HEK293 (cell line): ENCODE measurements at regions not wholly inside any gene's neighbourhood (a gene's known extent, or its start where the extent isn't known, plus 50 kb on each side); places are given as distances from the start of the nearest gene placed in this dataset.

Experiments used
- CTCF ChIA-PET: fragments of 350-600 bp; formaldehyde crosslinking; extraction: SDS; loops from one replicate; lab custom pipeline; 2021; ENCODE audit warnings: antibody characterized with exemption; lab: Yijun Ruan, JAX
- POLR2A ChIA-PET: fragments of 300-600 bp; formaldehyde crosslinking; extraction: SDS; loops from one replicate; lab custom pipeline; 2020; ENCODE audit warnings: antibody characterized with exemption, inconsistent platforms; lab: Yijun Ruan, JAX
- H3K27ac ChIP-seq: fragments of 200-500 bp; sonication (Bioruptor generic); 2 replicates; pipeline ENCODE4 v1.5.1; 2014; ENCODE audit warnings: low read depth, low read length, control low read depth, inconsistent platforms; ENCODE audit errors: extremely low read depth
- H3K36me3 ChIP-seq, 2 experiments: fragments of 200-500 bp in 1 of 2; sonication (Bioruptor generic) in 1 of 2; 1 replicate in 1 of 2; 2 replicates in 1 of 2; pipeline ENCODE4 v1.5.1; 2014 to 2017; ENCODE audit warnings: inconsistent platforms in 2 of 2, low read length in 2 of 2; ENCODE audit not compliant: control insufficient read depth in 2 of 2, insufficient read depth in 1 of 2
- H3K4me1 ChIP-seq: fragments of 200-500 bp; sonication (Bioruptor generic); 2 replicates; pipeline ENCODE4 v1.5.1; 2014; ENCODE audit warnings: mild to moderate bottlenecking, low read length, inconsistent platforms; ENCODE audit not compliant: control insufficient read depth, insufficient read depth
- H3K4me3 ChIP-seq: 2 replicates; pipeline ENCODE4 v1.5.1; 2011; ENCODE audit warnings: low read depth, mild to moderate bottlenecking, control low read depth, low read length, moderate library complexity
- H3K9me3 ChIP-seq: fragments of 200-500 bp; sonication (Bioruptor generic); 2 replicates; pipeline ENCODE4 v1.5.1; 2014; ENCODE audit warnings: low read depth, low read length, inconsistent platforms; ENCODE audit not compliant: control insufficient read depth, insufficient read depth
- GLI4 ChIP-seq: fragments of 450-650 bp; formaldehyde crosslinking; IDR thresholded peaks from 2 replicates; pipeline ENCODE4 v1.5.1; 2016; ENCODE audit warnings: missing biosample characterization, missing genetic modification characterization
- KLF7 ChIP-seq: fragments of 450-650 bp; formaldehyde crosslinking; IDR thresholded peaks from 2 replicates; pipeline ENCODE4 v1.5.1; 2016; ENCODE audit warnings: missing biosample characterization, missing genetic modification characterization, borderline replicate concordance
- OSR2 ChIP-seq: fragments of 450-650 bp; formaldehyde crosslinking; IDR thresholded peaks from 2 replicates; pipeline ENCODE4 v1.5.1; 2016; ENCODE audit warnings: missing biosample characterization, missing genetic modification characterization
- PRDM4 ChIP-seq: fragments of 450-650 bp; formaldehyde crosslinking; IDR thresholded peaks from 2 replicates; pipeline ENCODE4 v1.5.1; 2017; ENCODE audit warnings: missing biosample characterization, missing genetic modification characterization
- PRDM6 ChIP-seq: fragments of 450-650 bp; formaldehyde crosslinking; IDR thresholded peaks from 2 replicates; pipeline ENCODE4 v1.5.1; 2017; ENCODE audit warnings: missing biosample characterization, missing genetic modification characterization
- REPIN1 ChIP-seq: fragments of 450-650 bp; formaldehyde crosslinking; IDR thresholded peaks from 2 replicates; pipeline ENCODE4 v1.5.1; 2017; ENCODE audit warnings: missing biosample characterization, missing genetic modification characterization, low read depth
- SCRT2 ChIP-seq: fragments of 450-650 bp; formaldehyde crosslinking; IDR thresholded peaks from 2 replicates; pipeline ENCODE4 v1.5.1; 2016; ENCODE audit warnings: missing biosample characterization, missing genetic modification characterization
- SETDB1 ChIP-seq: IDR thresholded peaks from one replicate; pipeline ENCODE4 v1.6.1; 2017; ENCODE audit warnings: mild to moderate bottlenecking, low read length, moderate library complexity, mixed read lengths; ENCODE audit not compliant: insufficient read length
- TRIM28 ChIP-seq: IDR thresholded peaks from 2 replicates; pipeline ENCODE4 v1.6.1; 2011; ENCODE audit warnings: low read length, control low read depth, borderline replicate concordance
- ZBTB48 ChIP-seq: fragments of 450-650 bp; formaldehyde crosslinking; IDR thresholded peaks from 2 replicates; pipeline ENCODE4 v1.5.1; 2016; ENCODE audit warnings: missing biosample characterization, missing genetic modification characterization
- ZBTB8A ChIP-seq: fragments of 450-650 bp; formaldehyde crosslinking; IDR thresholded peaks from 2 replicates; pipeline ENCODE4 v1.5.1; 2016; ENCODE audit warnings: missing biosample characterization, missing genetic modification characterization
- ZNF132 ChIP-seq: fragments of 450-650 bp; formaldehyde crosslinking; IDR thresholded peaks from 2 replicates; pipeline ENCODE4 v1.5.1; 2017; ENCODE audit warnings: missing biosample characterization, missing genetic modification characterization, borderline replicate concordance
- ZNF157 ChIP-seq: fragments of 450-650 bp; formaldehyde crosslinking; IDR thresholded peaks from 2 replicates; pipeline ENCODE4 v1.5.1; 2016; ENCODE audit warnings: missing biosample characterization, missing genetic modification characterization
- ZNF280C ChIP-seq: fragments of 450-650 bp; formaldehyde crosslinking; IDR thresholded peaks from 2 replicates; pipeline ENCODE4 v1.5.1; 2016; ENCODE audit warnings: missing biosample characterization, missing genetic modification characterization
- ZNF362 ChIP-seq: fragments of 450-650 bp; formaldehyde crosslinking; IDR thresholded peaks from 2 replicates; pipeline ENCODE4 v1.5.1; 2016; ENCODE audit warnings: missing biosample characterization, missing genetic modification characterization
- ZNF529 ChIP-seq: fragments of 450-650 bp; formaldehyde crosslinking; IDR thresholded peaks from 2 replicates; pipeline ENCODE4 v1.5.1; 2017; ENCODE audit warnings: missing genetic modification characterization, missing biosample characterization; ENCODE audit not compliant: insufficient replicate concordance
- ZNF544 ChIP-seq: fragments of 450-650 bp; formaldehyde crosslinking; IDR thresholded peaks from 2 replicates; pipeline ENCODE4 v1.5.0; 2017; ENCODE audit warnings: missing biosample characterization, missing genetic modification characterization
- ZNF548 ChIP-seq: fragments of 450-650 bp; formaldehyde crosslinking; IDR thresholded peaks from 2 replicates; pipeline ENCODE4 v1.5.1; 2016; ENCODE audit warnings: missing biosample characterization, missing genetic modification characterization
- ZNF558 ChIP-seq: fragments of 450-650 bp; formaldehyde crosslinking; IDR thresholded peaks from 2 replicates; pipeline ENCODE4 v1.5.1; 2016; ENCODE audit warnings: missing biosample characterization, missing genetic modification characterization
- ZNF571 ChIP-seq: fragments of 450-650 bp; formaldehyde crosslinking; IDR thresholded peaks from 2 replicates; pipeline ENCODE4 v1.5.0; 2017; ENCODE audit warnings: missing biosample characterization, missing genetic modification characterization
- ZNF629 ChIP-seq: fragments of 450-650 bp; formaldehyde crosslinking; IDR thresholded peaks from 2 replicates; pipeline ENCODE4 v1.5.1; 2017; ENCODE audit warnings: missing biosample characterization, missing genetic modification characterization
- ZNF645 ChIP-seq: fragments of 450-650 bp; formaldehyde crosslinking; IDR thresholded peaks from 2 replicates; pipeline ENCODE4; 2016; ENCODE audit warnings: missing biosample characterization, missing genetic modification characterization
- ZNF704 ChIP-seq: fragments of 450-650 bp; formaldehyde crosslinking; IDR thresholded peaks from 2 replicates; pipeline ENCODE4 v1.5.1; 2016; ENCODE audit warnings: missing biosample characterization, missing genetic modification characterization
- ZSCAN18 ChIP-seq: fragments of 450-650 bp; formaldehyde crosslinking; IDR thresholded peaks from 2 replicates; pipeline ENCODE4 v1.5.1; 2016; ENCODE audit warnings: missing biosample characterization, missing genetic modification characterization

GRCh38 chr11:45484326-45484883, 181.0 kb downstream of the CHST1 start:
- TF ChIP-seq TRIM28 (no peak), REPIN1 (tag by site-specific recombination) (no peak), ZNF362 (tag by site-specific recombination) (no peak), ZNF529 (tag by site-specific recombination) (no peak), KLF7 (tag by site-specific recombination) (no peak), ZNF704 (no peak), ZNF629 (tag by site-specific recombination) (no peak), PRDM4 (tag by site-specific recombination) (no peak), ZBTB8A (tag by site-specific recombination) (no peak), ZNF280C (tag by site-specific recombination) (no peak), ZNF558 (tag by site-specific recombination) (no peak), ZBTB48 (tag by site-specific recombination) (no peak), ZNF544 (tag by site-specific recombination) (no peak), ZNF571 (tag by site-specific recombination) (no peak), ZNF157 (tag by site-specific recombination) (no peak), OSR2 (no peak), SETDB1 (no peak)
- TF ChIP-seq, all 188 proteins: peak for 0
- ChIA-PET POLR2A (no interaction called here), CTCF (interaction anchor here (0.6 to 1.4 kb wide), 2 partner anchors 113 to 144 kb away, joined by 3 to 10 read pairs; no protein-coding TSS in a partner anchor)
- Histone ChIP-seq H3K4me1 (no peaks in the 10 kb centered on the region), H3K9me3 (no peaks in the 10 kb centered on the region), H3K4me3 (no peak overlapping the region), H3K27ac (no peak overlapping the region), H3K36me3 (no peaks in the 10 kb centered on the region)

- ChIA-PET CTCF (interaction anchor here (0.6 kb wide), 1 partner anchor 99 kb away, joined by 4 read pairs; no protein-coding TSS in a partner anchor), POLR2A (no interaction called here)
- Histone ChIP-seq H3K36me3 (no peaks in the 10 kb centered on the region), H3K27ac (no peak overlapping the region), H3K4me3 (no peak overlapping the region), H3K4me1 (no peaks in the 10 kb centered on the region), H3K9me3 (no peaks in the 10 kb centered on the region)
- TF ChIP-seq ZNF548 (tag by site-specific recombination) (no peak), PRDM6 (tag by site-specific recombination) (no peak), SCRT2 (tag by site-specific recombination) (no peak), ZSCAN18 (tag by site-specific recombination) (no peak), ZNF645 (tag by site-specific recombination) (no peak), ZNF132 (tag by site-specific recombination) (no peak), GLI4 (no peak)
Measured at GRCh38 chr11:45483416-45483815, 182.0 kb downstream of the CHST1 start.
